Dermis microvascular lymphatic vessel endothelial cell (primary cell): ENCODE measurements at regions not wholly inside any gene's neighbourhood (a gene's known extent, or its start where the extent isn't known, plus 50 kb on each side); places are given as distances from the start of the nearest gene placed in this dataset.
A peak's percentile ranks its signal among the peaks of the same experiment; 100 is the strongest.

Experiments
- DNase-seq, 2 donors: peaks; one replicate each; pipeline versions ENCODE4 v3.0.0 to v3.0.0-alpha.2; 2010; ENCODE audit warnings: low read depth in 2 of 2

DNA sequence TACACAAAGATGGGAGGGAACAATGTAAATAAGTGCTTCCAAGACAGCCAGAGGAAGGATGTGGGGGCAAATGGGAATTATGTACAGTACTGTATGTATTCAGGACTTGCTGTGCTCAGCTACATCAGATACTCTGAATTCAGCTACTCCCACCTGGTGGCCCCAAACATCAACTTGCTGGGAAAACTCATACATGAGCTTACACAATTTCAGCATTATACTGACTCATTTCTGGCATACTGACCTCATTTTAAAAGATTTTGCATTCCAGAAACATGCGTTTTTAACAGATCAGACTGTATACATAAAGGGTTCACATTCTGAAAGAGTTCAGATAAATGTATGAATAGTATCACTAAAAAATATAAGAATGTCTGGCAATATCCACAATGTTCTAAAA lies 59.7 kb downstream of the GPX5 start:
- no peak for DNase-seq

GRCh38 chr6:28586324-28586723 lies 60.6 kb downstream of the GPX5 start:
- DNase-seq, result no peak

GRCh38 chr6:28586962-28587745 lies 61.5 kb downstream of the GPX5 start:
- DNase-seq, result peak in 1 of 2 donors; percentile 5

DNA sequence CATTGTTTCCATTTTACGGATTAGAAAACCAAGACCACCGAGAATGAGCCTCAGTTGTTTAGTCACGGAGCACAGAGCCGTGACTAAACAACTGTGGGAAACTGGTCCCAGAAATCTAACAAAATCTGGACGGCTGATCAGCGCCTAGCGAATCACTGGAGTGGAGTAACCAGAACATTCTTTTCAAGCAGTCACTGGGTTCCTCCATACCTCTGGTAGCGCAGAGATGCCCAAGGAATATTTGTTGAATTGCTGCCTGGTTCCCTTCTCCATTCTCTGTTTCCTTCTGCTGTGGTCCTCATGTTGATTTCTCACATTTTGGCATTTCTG lies 62.0 kb downstream of the GPX5 start:
- no peak for DNase-seq

- no peak for DNase-seq
These were observed 63.0 kb downstream of the GPX5 start for GRCh38 chr6:28588666-28589065.

GRCh38 chr6:28589234-28589956 lies 63.7 kb downstream of the GPX5 start:
- DNase-seq, result peak; percentile 48 to 69

- DNase-seq, result no peak
These were observed 64.3 kb downstream of the GPX5 start for GRCh38 chr6:28589957-28590349.

DNA sequence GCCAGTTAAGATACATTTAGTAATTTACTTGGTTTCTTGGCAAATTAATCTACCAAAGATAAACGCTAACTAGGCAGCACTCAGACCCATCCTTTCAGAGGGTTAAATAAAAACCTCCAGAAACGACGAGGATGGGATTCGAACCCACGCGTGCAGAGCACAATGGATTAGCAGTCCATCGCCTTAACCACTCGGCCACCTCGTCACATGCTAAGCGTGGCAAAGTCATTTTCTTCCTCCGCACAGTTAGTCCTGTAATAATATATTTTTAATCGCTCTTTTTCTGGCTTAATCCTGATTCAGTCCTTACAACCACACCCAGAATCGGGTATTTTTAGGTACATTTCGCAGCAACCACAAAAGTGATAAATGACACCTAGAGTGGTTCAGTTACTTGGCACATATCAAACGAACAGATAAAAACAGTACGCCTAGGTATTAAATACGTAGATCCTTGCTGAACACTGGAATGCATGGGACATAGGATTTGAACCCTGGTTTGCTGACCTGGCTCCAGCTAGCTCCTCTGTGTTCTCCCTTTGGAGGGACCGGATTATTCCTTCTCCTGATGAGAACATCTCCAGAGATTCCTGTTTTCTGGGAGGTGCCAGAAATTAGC lies 71.6 kb downstream of the GPX5 start:
- DNase-seq, result peak; percentile 14 to 35

DNA sequence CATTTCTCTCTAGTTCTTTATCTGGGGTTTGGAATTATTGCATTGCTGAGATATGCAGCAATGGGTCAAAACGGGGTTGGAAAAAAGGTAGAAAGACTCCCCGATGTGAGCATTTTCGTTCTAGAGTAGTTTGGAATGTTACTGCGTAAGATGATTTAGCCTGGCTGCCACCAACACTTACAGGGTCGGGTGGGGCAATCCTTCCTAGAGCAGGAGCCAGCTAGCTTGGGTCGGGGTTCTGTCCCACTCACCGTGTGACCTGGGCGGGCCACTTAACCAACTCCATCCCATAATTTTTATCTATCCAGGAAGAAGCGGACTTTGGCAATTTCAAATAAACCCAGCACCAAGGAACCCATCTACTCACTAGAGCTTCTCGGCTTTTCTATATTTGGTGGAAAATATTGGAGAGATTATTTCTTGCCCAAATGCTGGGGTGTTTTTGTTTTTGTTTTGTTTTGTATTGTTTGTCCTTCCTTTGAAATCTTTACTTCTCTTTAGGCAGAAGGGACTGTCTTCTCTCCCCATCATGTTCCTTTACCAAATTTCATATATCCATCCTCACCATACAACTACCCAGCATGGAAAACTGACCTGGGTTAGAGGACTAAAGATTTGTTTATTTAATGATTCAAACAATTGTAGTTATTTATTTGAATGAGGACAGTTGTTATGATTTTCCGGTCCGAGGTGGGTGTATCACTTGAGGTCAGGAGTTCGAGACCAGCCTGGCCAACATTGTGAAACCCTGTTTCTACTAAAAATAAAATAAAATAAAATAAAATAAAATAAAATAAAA lies 72.4 kb downstream of the GPX5 start:
- DNase-seq, result no peak

- DNase-seq, result no peak
These were observed 73.3 kb downstream of the GPX5 start for GRCh38 chr6:28598757-28599686.

- DNase-seq, result no peak
These were observed 74.6 kb downstream of the GPX5 start for GRCh38 chr6:28600245-28600644.

DNA sequence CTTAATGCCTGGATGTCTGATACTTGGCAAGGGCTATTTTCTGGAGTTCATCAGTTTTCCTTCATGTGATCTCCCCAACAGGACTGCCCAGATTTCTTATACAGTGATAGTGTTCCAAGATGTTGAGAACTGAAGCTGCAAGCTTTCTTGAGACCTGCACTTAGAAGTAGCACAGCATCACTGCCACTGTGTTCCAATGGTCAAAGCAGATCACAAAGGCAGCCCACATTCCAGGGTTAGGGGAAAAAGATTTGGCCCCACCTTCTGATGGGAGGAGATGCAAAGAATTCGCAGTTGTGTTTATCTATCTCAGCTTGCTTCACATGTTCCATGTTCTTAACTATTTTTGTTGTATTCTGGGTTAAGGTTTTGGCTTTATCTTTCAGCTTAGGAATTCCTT lies 78.2 kb downstream of the GPX5 start:
- DNase-seq, result no peak

GRCh38 chr6:28606424-28607391 lies 81.0 kb downstream of the GPX5 start:
- DNase-seq, result peak; percentile 25 to 40

DNA sequence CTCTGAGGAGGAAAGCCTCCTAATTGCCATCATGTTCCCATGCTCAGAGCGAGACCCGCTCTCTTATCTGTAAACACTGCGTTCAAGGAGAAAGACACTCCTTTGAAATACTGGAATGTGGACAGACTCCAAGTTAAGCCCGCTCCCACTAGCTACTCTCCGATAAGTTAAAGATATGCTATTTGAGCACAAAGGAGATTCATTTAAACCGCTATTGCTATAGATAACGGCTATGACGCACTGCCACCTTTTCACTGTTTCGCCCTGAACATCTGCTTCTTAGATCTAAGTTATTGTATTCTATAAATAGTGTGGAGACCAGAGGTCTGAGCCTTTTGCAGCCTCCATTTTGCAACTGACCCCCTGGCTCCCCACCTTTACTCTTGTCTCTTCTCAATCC lies 82.3 kb downstream of the GPX5 start:
- no peak for DNase-seq

GRCh38 chr6:28609672-28610071 lies 84.0 kb downstream of the GPX5 start:
- DNase-seq, result no peak

DNA sequence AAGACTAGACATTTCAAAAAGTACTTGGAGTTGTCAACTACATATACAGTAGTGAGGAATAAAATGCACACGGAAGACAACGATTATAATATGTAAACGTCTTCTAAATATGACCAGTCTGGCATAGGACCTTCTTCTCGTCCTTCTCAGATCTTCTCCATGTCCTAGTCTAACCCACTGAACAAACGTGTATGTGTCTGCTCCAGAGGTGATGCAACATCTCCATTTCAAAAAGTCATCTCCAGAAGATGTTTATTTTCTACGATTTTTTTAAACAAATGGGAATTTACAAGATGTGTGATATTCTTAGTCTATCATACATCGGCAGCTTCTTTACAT lies 89.9 kb downstream of the GPX5 start:
- no peak for DNase-seq

- DNase-seq, result no peak
These were observed 90.5 kb downstream of the GPX5 start for GRCh38 chr6:28615955-28616747.

DNA sequence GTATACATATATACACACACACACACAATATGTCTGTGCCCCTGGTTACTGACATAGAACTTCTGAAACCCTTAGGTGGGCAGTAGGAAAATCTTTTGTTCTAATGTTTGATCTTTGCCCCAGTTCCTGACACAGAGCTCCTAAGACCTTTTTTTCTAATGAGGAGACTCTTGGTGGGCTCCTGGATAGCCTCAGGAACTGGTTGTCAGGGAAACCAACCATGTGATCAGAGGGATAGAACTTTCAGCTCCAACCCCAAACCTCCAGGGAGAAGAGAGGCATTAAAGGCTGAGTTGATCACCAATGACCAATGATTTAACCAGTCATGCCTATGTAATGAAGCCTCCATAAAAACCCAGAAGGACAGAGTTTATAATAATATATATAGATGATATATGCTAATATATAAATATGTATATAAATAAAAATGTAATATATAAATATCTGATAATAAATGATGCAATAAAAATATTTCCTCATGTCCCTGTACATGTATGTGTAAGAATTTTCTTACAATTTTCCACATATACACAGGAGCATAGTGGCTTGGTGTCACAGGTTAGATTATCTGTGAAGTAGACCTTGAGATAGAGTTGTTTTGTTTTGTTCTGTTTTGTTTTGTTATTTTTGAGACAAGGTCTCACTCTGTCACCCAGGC lies 93.3 kb downstream of the GPX5 start:
- DNase-seq, result no peak
